Neural cell (in vitro differentiated cells): ENCODE measurements at regions not wholly inside any gene's neighbourhood (a gene's known extent, or its start where the extent isn't known, plus 50 kb on each side); places are given as distances from the start of the nearest gene placed in this dataset.

Source experiments
- EP300 ChIP-seq: fragments of 450-650 bp; conservative IDR thresholded peaks from 2 replicates; pipeline ENCODE4 v1.6.1; 2014; ENCODE audit warnings: antibody characterized with exemption, mild to moderate bottlenecking, moderate library complexity; ENCODE audit not compliant: poor library complexity, severe bottlenecking
- EZH2 ChIP-seq: fragments of 200-600, 300-800 bp; shearing (Covaris generic), sonication (generic); IDR thresholded peaks from 2 replicates; pipeline ENCODE4 v1.6.1; 2014; ENCODE audit warnings: antibody characterized with exemption, low read length, borderline replicate concordance, mild to moderate bottlenecking; ENCODE audit not compliant: insufficient read depth, poor library complexity, severe bottlenecking
- MXI1 ChIP-seq: fragments of 450-650 bp; conservative IDR thresholded peaks from 2 replicates; pipeline ENCODE4 v1.6.1; 2014; ENCODE audit warnings: antibody characterized with exemption, mild to moderate bottlenecking; ENCODE audit not compliant: poor library complexity, severe bottlenecking
- POLR2AphosphoS5 ChIP-seq: IDR thresholded peaks from 2 replicates; pipeline ENCODE4 v1.6.1; 2012
- RAD21 ChIP-seq: fragments of 450-650 bp; conservative IDR thresholded peaks from 2 replicates; pipeline ENCODE4 v1.6.1; 2014; ENCODE audit warnings: antibody characterized with exemption, mild to moderate bottlenecking, moderate library complexity
- SMC3 ChIP-seq: fragments of 450-650 bp; conservative IDR thresholded peaks from 2 replicates; pipeline ENCODE4 v1.6.1; 2014; ENCODE audit warnings: antibody characterized with exemption, mild to moderate bottlenecking, moderate library complexity; ENCODE audit not compliant: poor library complexity
- TF ChIP-seq, protein P1 (sequence below): IDR thresholded peaks from 2 replicates; pipeline ENCODE4 v1.6.1; 2012; ENCODE audit warnings: borderline replicate concordance
- TF ChIP-seq, protein P2 (sequence below): fragments of 450-650 bp; IDR thresholded peaks from 2 replicates; pipeline ENCODE4 v1.5.1; 2014; ENCODE audit warnings: antibody characterized with exemption, mild to moderate bottlenecking, moderate library complexity; ENCODE audit not compliant: poor library complexity, severe bottlenecking

DNA sequence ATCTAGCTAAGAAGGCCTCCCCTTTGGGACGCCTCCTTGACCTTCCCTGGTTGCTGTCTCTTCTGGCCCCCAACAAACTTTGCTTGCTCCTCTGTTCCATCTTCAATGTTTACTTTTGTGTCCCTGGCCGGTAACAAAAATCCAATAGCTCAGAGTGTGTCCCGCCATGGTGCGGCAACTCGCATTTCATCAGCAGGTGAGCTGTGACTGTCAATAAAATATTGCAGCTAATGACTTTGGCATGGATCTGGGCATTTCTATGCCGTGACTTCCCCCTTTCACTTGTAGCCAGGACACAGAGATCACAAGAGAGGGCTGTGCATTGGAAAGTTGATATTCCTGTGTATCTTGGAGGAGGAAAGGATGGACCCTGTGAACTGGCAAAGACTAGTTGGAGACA lies 317.6 kb downstream of the RPS24 start:
- TF ChIP-seq, protein P1, sequence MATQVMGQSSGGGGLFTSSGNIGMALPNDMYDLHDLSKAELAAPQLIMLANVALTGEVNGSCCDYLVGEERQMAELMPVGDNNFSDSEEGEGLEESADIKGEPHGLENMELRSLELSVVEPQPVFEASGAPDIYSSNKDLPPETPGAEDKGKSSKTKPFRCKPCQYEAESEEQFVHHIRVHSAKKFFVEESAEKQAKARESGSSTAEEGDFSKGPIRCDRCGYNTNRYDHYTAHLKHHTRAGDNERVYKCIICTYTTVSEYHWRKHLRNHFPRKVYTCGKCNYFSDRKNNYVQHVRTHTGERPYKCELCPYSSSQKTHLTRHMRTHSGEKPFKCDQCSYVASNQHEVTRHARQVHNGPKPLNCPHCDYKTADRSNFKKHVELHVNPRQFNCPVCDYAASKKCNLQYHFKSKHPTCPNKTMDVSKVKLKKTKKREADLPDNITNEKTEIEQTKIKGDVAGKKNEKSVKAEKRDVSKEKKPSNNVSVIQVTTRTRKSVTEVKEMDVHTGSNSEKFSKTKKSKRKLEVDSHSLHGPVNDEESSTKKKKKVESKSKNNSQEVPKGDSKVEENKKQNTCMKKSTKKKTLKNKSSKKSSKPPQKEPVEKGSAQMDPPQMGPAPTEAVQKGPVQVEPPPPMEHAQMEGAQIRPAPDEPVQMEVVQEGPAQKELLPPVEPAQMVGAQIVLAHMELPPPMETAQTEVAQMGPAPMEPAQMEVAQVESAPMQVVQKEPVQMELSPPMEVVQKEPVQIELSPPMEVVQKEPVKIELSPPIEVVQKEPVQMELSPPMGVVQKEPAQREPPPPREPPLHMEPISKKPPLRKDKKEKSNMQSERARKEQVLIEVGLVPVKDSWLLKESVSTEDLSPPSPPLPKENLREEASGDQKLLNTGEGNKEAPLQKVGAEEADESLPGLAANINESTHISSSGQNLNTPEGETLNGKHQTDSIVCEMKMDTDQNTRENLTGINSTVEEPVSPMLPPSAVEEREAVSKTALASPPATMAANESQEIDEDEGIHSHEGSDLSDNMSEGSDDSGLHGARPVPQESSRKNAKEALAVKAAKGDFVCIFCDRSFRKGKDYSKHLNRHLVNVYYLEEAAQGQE = no peak
- TF ChIP-seq, protein P2, sequence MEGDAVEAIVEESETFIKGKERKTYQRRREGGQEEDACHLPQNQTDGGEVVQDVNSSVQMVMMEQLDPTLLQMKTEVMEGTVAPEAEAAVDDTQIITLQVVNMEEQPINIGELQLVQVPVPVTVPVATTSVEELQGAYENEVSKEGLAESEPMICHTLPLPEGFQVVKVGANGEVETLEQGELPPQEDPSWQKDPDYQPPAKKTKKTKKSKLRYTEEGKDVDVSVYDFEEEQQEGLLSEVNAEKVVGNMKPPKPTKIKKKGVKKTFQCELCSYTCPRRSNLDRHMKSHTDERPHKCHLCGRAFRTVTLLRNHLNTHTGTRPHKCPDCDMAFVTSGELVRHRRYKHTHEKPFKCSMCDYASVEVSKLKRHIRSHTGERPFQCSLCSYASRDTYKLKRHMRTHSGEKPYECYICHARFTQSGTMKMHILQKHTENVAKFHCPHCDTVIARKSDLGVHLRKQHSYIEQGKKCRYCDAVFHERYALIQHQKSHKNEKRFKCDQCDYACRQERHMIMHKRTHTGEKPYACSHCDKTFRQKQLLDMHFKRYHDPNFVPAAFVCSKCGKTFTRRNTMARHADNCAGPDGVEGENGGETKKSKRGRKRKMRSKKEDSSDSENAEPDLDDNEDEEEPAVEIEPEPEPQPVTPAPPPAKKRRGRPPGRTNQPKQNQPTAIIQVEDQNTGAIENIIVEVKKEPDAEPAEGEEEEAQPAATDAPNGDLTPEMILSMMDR = no peak
- no peak for TF ChIP-seq RAD21
- TF ChIP-seq MXI1 = no peak
- TF ChIP-seq EP300 = no peak
- no peak for TF ChIP-seq POLR2AphosphoS5
- no peak for TF ChIP-seq EZH2
- TF ChIP-seq SMC3 = no peak
